ENCODE measurements at regions not wholly inside any gene's neighbourhood (a gene's known extent, or its start where the extent isn't known, plus 50 kb on each side); places are given as distances from the start of the nearest gene placed in this dataset.

DNA sequence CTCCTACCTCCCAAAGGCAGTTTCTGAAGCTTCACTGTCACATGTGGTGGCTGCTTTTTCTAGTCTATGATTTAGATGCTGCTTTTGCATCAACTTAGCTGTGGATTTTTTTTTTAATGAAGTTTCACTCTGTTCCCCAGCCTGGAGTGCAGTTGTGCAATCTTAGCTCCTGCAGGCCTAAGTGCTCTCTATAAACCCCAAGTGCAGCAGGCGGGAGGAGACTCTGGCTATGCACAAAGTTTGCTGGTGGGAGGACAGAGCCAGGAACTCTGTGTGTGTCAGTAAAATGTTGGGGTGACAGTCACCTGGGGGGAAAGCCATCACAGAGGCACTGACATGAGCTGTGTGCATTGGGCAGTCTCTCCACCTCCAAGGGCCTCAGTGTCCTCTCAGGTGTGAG, 138.8 kb upstream of the FAM20C start (continued):
- TF ChIP-seq SMC3 (conservative IDR thresholded peaks at IDR 0.05; ENCODE audit: poor library complexity): no peak
- no peak for TF ChIP-seq EP300 (conservative IDR thresholded peaks at IDR 0.05; ENCODE audit: poor library complexity, severe bottlenecking)

DNA sequence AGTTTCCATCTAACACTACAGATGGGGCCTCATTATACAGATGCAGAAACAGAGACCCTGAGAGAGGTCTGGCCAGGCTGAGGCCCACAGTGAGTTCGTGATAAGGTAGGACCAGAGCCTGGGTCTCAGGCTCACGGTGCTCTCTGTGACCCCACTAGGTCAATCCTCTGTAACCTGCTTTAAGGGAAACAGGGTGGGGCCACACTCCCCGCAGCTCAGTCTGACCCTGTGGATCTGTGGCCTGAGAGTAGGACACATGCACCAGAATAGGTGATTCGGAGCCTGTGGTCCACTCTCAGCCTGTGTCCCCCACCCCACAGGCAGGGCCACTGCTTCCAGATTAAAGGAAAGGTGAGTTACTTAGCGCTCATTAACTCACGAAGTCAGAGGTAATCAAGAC, 137.8 kb upstream of the FAM20C start:
- Histone ChIP-seq H2AFZ (ENCODE audit: low read depth, low read length) (no peak overlapping the region), H3F3A (ENCODE audit: insufficient read depth, low read length, poor library complexity, severe bottlenecking) (no peaks in the 10 kb centered on the region), H3K27me3 (ENCODE audit: insufficient read depth, low read depth, low read length) (no peaks in the 10 kb centered on the region), H3K4me2 (ENCODE audit: low read length) (no peak overlapping the region), H3K9me3 (ENCODE audit: low read length) (no peaks in the 10 kb centered on the region), H4K20me1 (ENCODE audit: insufficient read depth) (no peaks in the 10 kb centered on the region), H3K36me3 (ENCODE audit: insufficient read depth, low read length) (no peaks in the 10 kb centered on the region), H3K9ac (ENCODE audit: low read length) (no peak overlapping the region), H3K79me2 (replicated peaks; ENCODE audit: insufficient read depth, low read length) (no peaks in the 10 kb centered on the region), H3K9me2 (ENCODE audit: insufficient read depth, low read length) (no peaks in the 10 kb centered on the region), H3K4me3 (ENCODE audit: low read length) (no peak overlapping the region), H3K27ac (ENCODE audit: low read length) (no peak overlapping the region)
- TF ChIP-seq EZH2 (IDR thresholded peaks at IDR 0.05; ENCODE audit: borderline replicate concordance, insufficient read depth, low read length, poor library complexity, severe bottlenecking) (no peak), MXI1 (conservative IDR thresholded peaks at IDR 0.05; ENCODE audit: poor library complexity, severe bottlenecking) (no peak), TAF1 (IDR thresholded peaks at IDR 0.05; ENCODE audit: low read depth) (no peak), EP300 (conservative IDR thresholded peaks at IDR 0.05; ENCODE audit: poor library complexity, severe bottlenecking) (no peak), POLR2AphosphoS5 (IDR thresholded peaks at IDR 0.05) (no peak), SMC3 (conservative IDR thresholded peaks at IDR 0.05; ENCODE audit: poor library complexity) (no peak), RAD21 (conservative IDR thresholded peaks at IDR 0.05) (no peak)
- TF ChIP-seq, protein P1, sequence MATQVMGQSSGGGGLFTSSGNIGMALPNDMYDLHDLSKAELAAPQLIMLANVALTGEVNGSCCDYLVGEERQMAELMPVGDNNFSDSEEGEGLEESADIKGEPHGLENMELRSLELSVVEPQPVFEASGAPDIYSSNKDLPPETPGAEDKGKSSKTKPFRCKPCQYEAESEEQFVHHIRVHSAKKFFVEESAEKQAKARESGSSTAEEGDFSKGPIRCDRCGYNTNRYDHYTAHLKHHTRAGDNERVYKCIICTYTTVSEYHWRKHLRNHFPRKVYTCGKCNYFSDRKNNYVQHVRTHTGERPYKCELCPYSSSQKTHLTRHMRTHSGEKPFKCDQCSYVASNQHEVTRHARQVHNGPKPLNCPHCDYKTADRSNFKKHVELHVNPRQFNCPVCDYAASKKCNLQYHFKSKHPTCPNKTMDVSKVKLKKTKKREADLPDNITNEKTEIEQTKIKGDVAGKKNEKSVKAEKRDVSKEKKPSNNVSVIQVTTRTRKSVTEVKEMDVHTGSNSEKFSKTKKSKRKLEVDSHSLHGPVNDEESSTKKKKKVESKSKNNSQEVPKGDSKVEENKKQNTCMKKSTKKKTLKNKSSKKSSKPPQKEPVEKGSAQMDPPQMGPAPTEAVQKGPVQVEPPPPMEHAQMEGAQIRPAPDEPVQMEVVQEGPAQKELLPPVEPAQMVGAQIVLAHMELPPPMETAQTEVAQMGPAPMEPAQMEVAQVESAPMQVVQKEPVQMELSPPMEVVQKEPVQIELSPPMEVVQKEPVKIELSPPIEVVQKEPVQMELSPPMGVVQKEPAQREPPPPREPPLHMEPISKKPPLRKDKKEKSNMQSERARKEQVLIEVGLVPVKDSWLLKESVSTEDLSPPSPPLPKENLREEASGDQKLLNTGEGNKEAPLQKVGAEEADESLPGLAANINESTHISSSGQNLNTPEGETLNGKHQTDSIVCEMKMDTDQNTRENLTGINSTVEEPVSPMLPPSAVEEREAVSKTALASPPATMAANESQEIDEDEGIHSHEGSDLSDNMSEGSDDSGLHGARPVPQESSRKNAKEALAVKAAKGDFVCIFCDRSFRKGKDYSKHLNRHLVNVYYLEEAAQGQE (IDR thresholded peaks at IDR 0.05; ENCODE audit: borderline replicate concordance): no peak
- TF ChIP-seq, protein P2, sequence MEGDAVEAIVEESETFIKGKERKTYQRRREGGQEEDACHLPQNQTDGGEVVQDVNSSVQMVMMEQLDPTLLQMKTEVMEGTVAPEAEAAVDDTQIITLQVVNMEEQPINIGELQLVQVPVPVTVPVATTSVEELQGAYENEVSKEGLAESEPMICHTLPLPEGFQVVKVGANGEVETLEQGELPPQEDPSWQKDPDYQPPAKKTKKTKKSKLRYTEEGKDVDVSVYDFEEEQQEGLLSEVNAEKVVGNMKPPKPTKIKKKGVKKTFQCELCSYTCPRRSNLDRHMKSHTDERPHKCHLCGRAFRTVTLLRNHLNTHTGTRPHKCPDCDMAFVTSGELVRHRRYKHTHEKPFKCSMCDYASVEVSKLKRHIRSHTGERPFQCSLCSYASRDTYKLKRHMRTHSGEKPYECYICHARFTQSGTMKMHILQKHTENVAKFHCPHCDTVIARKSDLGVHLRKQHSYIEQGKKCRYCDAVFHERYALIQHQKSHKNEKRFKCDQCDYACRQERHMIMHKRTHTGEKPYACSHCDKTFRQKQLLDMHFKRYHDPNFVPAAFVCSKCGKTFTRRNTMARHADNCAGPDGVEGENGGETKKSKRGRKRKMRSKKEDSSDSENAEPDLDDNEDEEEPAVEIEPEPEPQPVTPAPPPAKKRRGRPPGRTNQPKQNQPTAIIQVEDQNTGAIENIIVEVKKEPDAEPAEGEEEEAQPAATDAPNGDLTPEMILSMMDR (IDR thresholded peaks at IDR 0.05; ENCODE audit: poor library complexity, severe bottlenecking): no peak

DNA sequence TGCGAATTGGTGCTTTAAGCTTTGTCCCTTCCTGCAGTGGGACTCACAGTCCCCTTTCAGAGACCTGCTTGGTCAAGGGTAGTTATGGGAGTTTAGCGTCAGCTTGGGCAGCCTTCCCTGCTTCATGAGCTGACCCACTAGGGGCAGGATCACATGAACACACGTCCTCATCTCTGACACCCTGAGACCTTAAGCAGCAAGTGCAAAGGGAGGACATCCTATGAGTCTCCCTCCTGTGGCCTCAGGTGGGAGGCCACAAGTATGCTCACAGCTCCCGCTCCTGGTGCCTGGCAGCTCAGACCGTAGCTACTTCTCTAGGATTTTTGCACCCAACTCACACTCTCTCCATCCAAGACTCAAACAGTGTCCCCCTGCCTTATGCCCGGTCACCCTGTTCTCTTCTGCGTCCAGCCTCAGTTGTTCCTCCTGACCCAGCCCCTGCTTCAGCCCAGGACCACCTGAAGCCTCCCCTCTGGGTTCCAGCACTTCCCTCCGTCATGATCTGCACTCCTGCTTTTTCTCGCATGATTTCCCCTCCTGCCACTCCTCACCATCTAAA, 136.6 kb upstream of the FAM20C start:
- Histone ChIP-seq H3K27ac (ENCODE audit: low read length) (no peak overlapping the region), H2AFZ (ENCODE audit: low read depth, low read length) (no peak overlapping the region), H3K9me2 (ENCODE audit: insufficient read depth, low read length) (no peaks in the 10 kb centered on the region), H4K20me1 (ENCODE audit: insufficient read depth) (no peaks in the 10 kb centered on the region), H3K79me2 (replicated peaks; ENCODE audit: insufficient read depth, low read length) (no peaks in the 10 kb centered on the region), H3K9me3 (ENCODE audit: low read length) (no peaks in the 10 kb centered on the region), H3K4me2 (ENCODE audit: low read length) (no peak overlapping the region), H3K4me3 (ENCODE audit: low read length) (no peak overlapping the region), H3K9ac (ENCODE audit: low read length) (no peak overlapping the region), H3K36me3 (ENCODE audit: insufficient read depth, low read length) (no peaks in the 10 kb centered on the region), H3K27me3 (ENCODE audit: insufficient read depth, low read depth, low read length) (no peaks in the 10 kb centered on the region), H3F3A (ENCODE audit: insufficient read depth, low read length, poor library complexity, severe bottlenecking) (no peaks in the 10 kb centered on the region)
- TF ChIP-seq TAF1 (IDR thresholded peaks at IDR 0.05; ENCODE audit: low read depth) (no peak), RAD21 (conservative IDR thresholded peaks at IDR 0.05) (no peak), MXI1 (conservative IDR thresholded peaks at IDR 0.05; ENCODE audit: poor library complexity, severe bottlenecking) (no peak), EP300 (conservative IDR thresholded peaks at IDR 0.05; ENCODE audit: poor library complexity, severe bottlenecking) (no peak), POLR2AphosphoS5 (IDR thresholded peaks at IDR 0.05) (no peak), SMC3 (conservative IDR thresholded peaks at IDR 0.05; ENCODE audit: poor library complexity) (no peak), EZH2 (IDR thresholded peaks at IDR 0.05; ENCODE audit: borderline replicate concordance, insufficient read depth, low read length, poor library complexity, severe bottlenecking) (no peak)
- TF ChIP-seq, protein P2 (IDR thresholded peaks at IDR 0.05; ENCODE audit: poor library complexity, severe bottlenecking): no peak
- TF ChIP-seq, protein P1 (IDR thresholded peaks at IDR 0.05; ENCODE audit: borderline replicate concordance): no peak

Data from neural cell (in vitro differentiated cells).